ENCODE measurements at regions not wholly inside any gene's neighbourhood (a gene's known extent, or its start where the extent isn't known, plus 50 kb on each side); places are given as distances from the start of the nearest gene placed in this dataset.
A peak's percentile ranks its signal among the peaks of the same experiment; 100 is the strongest.

DNA sequence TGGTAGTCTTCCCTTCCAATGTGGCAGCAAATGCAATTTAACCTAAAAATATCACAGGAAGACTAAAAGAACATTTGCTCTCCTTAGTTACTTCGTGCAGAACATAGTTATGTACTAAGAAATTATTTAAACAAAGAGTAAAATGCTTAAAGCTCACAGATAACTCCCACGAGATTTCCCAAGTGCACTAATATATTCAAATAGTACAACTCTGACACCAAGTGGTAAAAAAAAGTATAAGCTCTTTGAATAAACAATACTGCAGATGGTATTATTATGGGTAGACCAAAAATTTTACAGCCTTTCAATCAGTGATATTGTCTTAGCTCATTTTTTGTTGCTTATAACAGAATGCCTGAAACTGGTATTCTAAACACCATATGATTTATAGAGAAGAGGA, 52.8 kb upstream of the FILIP1 start:
- peak; percentile 8 for DNase-seq

DNA sequence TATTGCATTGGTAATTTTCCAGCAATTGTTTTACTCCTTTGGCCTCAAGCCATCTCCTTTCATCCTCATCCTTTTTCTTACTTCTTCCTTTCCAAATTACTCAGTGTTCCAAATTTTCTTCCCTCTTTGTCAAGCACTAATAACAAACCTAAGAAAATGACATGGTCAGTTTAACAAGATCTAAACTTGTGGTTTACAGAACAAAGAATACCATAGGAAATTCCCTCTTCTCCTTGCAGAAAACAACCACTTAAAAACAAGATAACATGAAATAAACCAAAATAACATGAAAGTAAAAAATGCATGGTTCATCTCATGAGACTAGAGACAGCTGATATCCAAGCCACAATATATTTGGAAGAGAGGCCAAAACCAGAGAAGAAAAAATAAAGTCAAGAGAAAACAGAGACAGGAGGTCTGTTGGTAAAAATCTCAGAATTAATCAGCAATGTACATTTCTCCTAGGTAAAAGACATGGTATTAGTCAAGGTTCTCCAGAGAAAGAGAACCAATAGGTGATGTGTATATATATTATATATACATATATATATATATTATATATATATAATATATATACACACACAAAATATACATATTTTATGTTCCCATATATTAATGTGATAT, 51.0 kb upstream of the SENP6 start:
- no peak for DNase-seq

DNA sequence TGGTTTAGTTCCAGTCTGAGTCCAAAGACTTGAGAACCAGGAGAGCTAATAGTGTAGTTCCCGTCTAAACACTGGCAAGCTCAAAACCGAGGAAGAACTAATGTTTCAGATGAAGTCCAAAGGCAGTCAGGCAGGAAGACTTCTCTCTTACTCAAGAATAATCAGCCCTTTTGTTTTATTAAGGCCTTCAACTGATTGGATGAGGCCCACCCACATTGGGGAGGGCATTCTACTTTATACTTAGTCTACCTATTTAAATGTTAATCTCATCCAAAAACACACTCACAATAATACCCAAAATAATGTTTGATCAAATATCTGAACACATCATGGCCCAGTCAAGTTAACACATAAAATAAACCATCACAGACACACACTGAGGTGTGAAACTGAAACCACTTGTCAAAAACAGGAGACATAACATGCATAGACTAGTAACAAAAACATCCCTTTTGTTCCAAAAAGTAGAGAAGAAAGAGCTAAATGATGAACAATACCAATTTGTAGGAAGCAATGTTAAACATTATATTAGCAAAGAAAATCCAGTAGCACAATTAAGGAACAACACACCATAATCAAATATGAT, 50.2 kb upstream of the SENP6 start:
- DNase-seq, result no peak
